IMR-90 (cell line): ENCODE measurements at regions not wholly inside any gene's neighbourhood (a gene's known extent, or its start where the extent isn't known, plus 50 kb on each side); places are given as distances from the start of the nearest gene placed in this dataset.

Source experiments
- ATAC-seq: fragments of 200-7000 bp; cut with Tn5 transposase; 2 replicates; pipeline ENCODE4 v1.9.1; 2020; ENCODE audit warnings: low read depth, mild to moderate bottlenecking, moderate library complexity
- BruUV-seq: library from RNA; stranded (reverse); fragments of 400-500 nt; replicated peaks from 2 replicates; lab custom pipeline; 2021; lab: Mats Ljungman, UMichigan
- CTCF ChIA-PET: fragments of 300-600 bp; formaldehyde crosslinking; extraction: SDS; loops from one replicate; lab custom pipeline; 2021; ENCODE audit warnings: antibody characterized with exemption; lab: Yijun Ruan, JAX
- POLR2A ChIA-PET: fragments of 300-600 bp; sonication (Branson Sonifier 250); formaldehyde crosslinking; loops from one replicate; lab custom pipeline; 2022; ENCODE audit warnings: antibody characterized with exemption; ENCODE audit not compliant: unreplicated experiment; lab: Charles Lee
- DNase-seq: peaks from one replicate; pipeline ENCODE4 v3.0.0; 2013
- H2AFZ ChIP-seq: replicated peaks from 2 replicates; pipeline ENCODE3; 2013; ENCODE audit warnings: low read length, mild to moderate bottlenecking; ENCODE audit not compliant: poor library complexity
- H2AK5ac ChIP-seq: 2 replicates; pipeline ENCODE4 v1.6.1; 2013; ENCODE audit warnings: low read depth, low read length, inconsistent platforms
- H2AK9ac ChIP-seq: replicated peaks from 2 replicates; pipeline ENCODE3; 2013; ENCODE audit warnings: mild to moderate bottlenecking, low read depth, low read length, moderate library complexity; ENCODE audit not compliant: poor library complexity
- H2BK120ac ChIP-seq: 2 replicates; pipeline ENCODE4 v1.6.1; 2013; ENCODE audit warnings: low read depth, low read length, inconsistent platforms
- H2BK15ac ChIP-seq: 3 replicates; pipeline ENCODE4 v1.6.1; 2013; ENCODE audit warnings: low read depth, low read length, inconsistent platforms
- H2BK20ac ChIP-seq: 2 replicates; pipeline ENCODE4 v1.6.1; 2013; ENCODE audit warnings: low read depth, mild to moderate bottlenecking, inconsistent platforms, low read length, moderate library complexity
- H2BK5ac ChIP-seq: 2 replicates; pipeline ENCODE4 v1.6.1; 2013; ENCODE audit warnings: mild to moderate bottlenecking, low read depth, low read length, inconsistent platforms; ENCODE audit not compliant: poor library complexity, severe bottlenecking
- H3K14ac ChIP-seq: replicated peaks from 2 replicates; pipeline ENCODE4 v1.6.1; 2013; ENCODE audit warnings: low read depth, low read length, inconsistent platforms
- H3K18ac ChIP-seq: 2 replicates; pipeline ENCODE4 v1.6.1; 2013; ENCODE audit warnings: low read depth, low read length, control low read depth
- H3K23ac ChIP-seq: 2 replicates; pipeline ENCODE4 v1.6.1; 2013; ENCODE audit warnings: low read depth, low read length, inconsistent platforms
- H3K27ac ChIP-seq: 2 replicates; pipeline ENCODE4 v1.5.1; 2013; ENCODE audit warnings: mild to moderate bottlenecking, control low read depth, low read length; ENCODE audit not compliant: insufficient read depth
- H3K27me3 ChIP-seq: 2 replicates; pipeline ENCODE4 v1.6.1; 2013; ENCODE audit warnings: low read length; ENCODE audit not compliant: control insufficient read depth, insufficient read depth
- H3K36me3 ChIP-seq: 2 replicates; pipeline ENCODE4 v1.6.1; 2013; ENCODE audit warnings: low read length, mixed read lengths; ENCODE audit not compliant: control insufficient read depth, insufficient read depth
- H3K4ac ChIP-seq: 2 replicates; pipeline ENCODE4 v1.6.1; 2013; ENCODE audit warnings: low read depth, low read length, inconsistent platforms
- H3K4me1 ChIP-seq: 2 replicates; pipeline ENCODE4 v1.6.1; 2013; ENCODE audit warnings: low read length, mixed read lengths; ENCODE audit not compliant: control insufficient read depth, insufficient read depth
- H3K4me2 ChIP-seq: 2 replicates; pipeline ENCODE4 v1.6.1; 2013; ENCODE audit warnings: low read depth, mild to moderate bottlenecking, control low read depth, low read length, moderate library complexity
- H3K4me3 ChIP-seq: 2 replicates; pipeline ENCODE4 v1.5.1; 2013; ENCODE audit warnings: low read depth, mild to moderate bottlenecking, control low read depth, low read length, moderate library complexity; ENCODE audit not compliant: insufficient read depth
- H3K56ac ChIP-seq: 2 replicates; pipeline ENCODE4 v1.6.1; 2013; ENCODE audit warnings: low read length, inconsistent platforms; ENCODE audit not compliant: insufficient read depth; ENCODE audit errors: extremely low read depth
- H3K79me1 ChIP-seq, 2 experiments: 2 replicates each; pipeline ENCODE4 v1.6.1; 2013; ENCODE audit warnings: low read length in 2 of 2, inconsistent platforms in 1 of 2, low read depth in 1 of 2
- H3K9ac ChIP-seq: 2 replicates; pipeline ENCODE4 v1.6.1; 2013; ENCODE audit warnings: low read depth, low read length, control low read depth
- H3K9me1 ChIP-seq: 2 replicates; pipeline ENCODE4 v1.6.1; 2013; ENCODE audit warnings: low read length, inconsistent platforms; ENCODE audit not compliant: insufficient read depth
- H3K9me3 ChIP-seq: 2 replicates; pipeline ENCODE4 v1.6.1; 2013; ENCODE audit warnings: low read length; ENCODE audit not compliant: control insufficient read depth, insufficient read depth
- H4K20me1 ChIP-seq: 2 replicates; pipeline ENCODE4 v1.6.1; 2013; ENCODE audit warnings: low read length, inconsistent platforms; ENCODE audit not compliant: insufficient read depth
- H4K5ac ChIP-seq: 2 replicates; pipeline ENCODE4 v1.6.1; 2013; ENCODE audit warnings: mild to moderate bottlenecking, low read depth, low read length, control low read depth
- H4K8ac ChIP-seq, 2 experiments: 2 replicates each; pipeline ENCODE4 v1.6.1; 2013; ENCODE audit warnings: low read depth in 2 of 2, low read length in 2 of 2, control low read depth in 1 of 2, inconsistent platforms in 1 of 2
- H4K91ac ChIP-seq: 2 replicates; pipeline ENCODE4 v1.6.1; 2013; ENCODE audit warnings: low read depth, low read length, inconsistent platforms; ENCODE audit not compliant: insufficient read depth
- BHLHE40 ChIP-seq: fragments of 150-350 bp; IDR thresholded peaks from 2 replicates; pipeline ENCODE4 v1.6.1; 2016; ENCODE audit warnings: mild to moderate bottlenecking, low read depth, low read length
- CEBPB ChIP-seq: IDR thresholded peaks from 2 replicates; pipeline ENCODE4 v1.6.1; 2012; ENCODE audit warnings: low read depth, low read length, improper control_type of control experiment
- CHD1 ChIP-seq: IDR thresholded peaks from 2 replicates; pipeline ENCODE4 v1.6.1; 2012; ENCODE audit warnings: low read depth, low read length, improper control_type of control experiment
- CTCF ChIP-seq: conservative IDR thresholded peaks from 2 replicates; pipeline ENCODE4 v1.5.1; 2012; ENCODE audit warnings: mild to moderate bottlenecking, low read depth, low read length, improper control_type of control experiment
- ELK1 ChIP-seq: fragments of 150-350 bp; IDR thresholded peaks from 2 replicates; pipeline ENCODE4 v1.6.1; 2016; ENCODE audit warnings: low read depth, mild to moderate bottlenecking, low read length, moderate library complexity, borderline replicate concordance
- FOS ChIP-seq: fragments of 150-350 bp; IDR thresholded peaks from 2 replicates; pipeline ENCODE4 v1.6.1; 2016; ENCODE audit warnings: low read depth, low read length
- MAFK ChIP-seq: IDR thresholded peaks from 2 replicates; pipeline ENCODE4 v1.6.1; 2012; ENCODE audit warnings: low read depth, low read length, improper control_type of control experiment
- MAZ ChIP-seq: IDR thresholded peaks from 2 replicates; pipeline ENCODE4 v1.6.1; 2012; ENCODE audit warnings: low read depth, mild to moderate bottlenecking, low read length, improper control_type of control experiment, moderate library complexity, borderline replicate concordance
- MXI1 ChIP-seq: IDR thresholded peaks from 2 replicates; pipeline ENCODE4 v1.6.1; 2012; ENCODE audit warnings: low read depth, mild to moderate bottlenecking, low read length, moderate library complexity, borderline replicate concordance
- NFE2L2 ChIP-seq: fragments of 150-350 bp; IDR thresholded peaks from 2 replicates; pipeline ENCODE4 v1.6.1; 2016; ENCODE audit warnings: low read depth, mild to moderate bottlenecking, low read length
- POLR2A ChIP-seq: IDR thresholded peaks from 2 replicates; pipeline ENCODE4 v1.6.1; 2012; ENCODE audit warnings: mild to moderate bottlenecking, low read depth, low read length
- RAD21 ChIP-seq: IDR thresholded peaks from 2 replicates; pipeline ENCODE4 v1.6.1; 2012; ENCODE audit warnings: low read length, improper control_type of control experiment
- RCOR1 ChIP-seq: IDR thresholded peaks from 2 replicates; pipeline ENCODE4 v1.6.1; 2012; ENCODE audit warnings: mild to moderate bottlenecking, low read length, improper control_type of control experiment; ENCODE audit not compliant: insufficient replicate concordance
- RFX5 ChIP-seq: IDR thresholded peaks from 2 replicates; pipeline ENCODE4 v1.8.0; 2012; ENCODE audit warnings: low read depth, mild to moderate bottlenecking, low read length, moderate library complexity
- SMC3 ChIP-seq: fragments of 150-350 bp; IDR thresholded peaks from 2 replicates; pipeline ENCODE4 v1.6.1; 2016; ENCODE audit warnings: low read depth, mild to moderate bottlenecking, antibody characterized with exemption, low read length, moderate library complexity
- USF2 ChIP-seq: fragments of 150-350 bp; IDR thresholded peaks from 2 replicates; pipeline ENCODE4 v1.6.1; 2017; ENCODE audit warnings: mild to moderate bottlenecking, antibody characterized with exemption, low read length, low read depth
- WGBS, 2 experiments: methylation state at CpG; one replicate each; pipeline versions ENCODE4 v1.1.5 to v1.1.7; 2013; ENCODE audit warnings: missing lambda C conversion rate in 2 of 2; ENCODE audit not compliant: insufficient read length in 1 of 2; ENCODE audit errors: extremely low coverage in 2 of 2; 5-methylcytosine and 5-hydroxymethylcytosine counted together
- dilution Hi-C: fragments of 300-500 bp; cut with HindIII; formaldehyde crosslinking; loops from one replicate; pipeline ENCODE4 v1.14.3; 2018; ENCODE audit warnings: low sequenced_read_pairs; ENCODE audit not compliant: unreplicated experiment
- in situ Hi-C: fragments of 300-500 bp; cut with MboI; formaldehyde crosslinking; loops from 3 replicates; pipeline ENCODE4 v1.14.3; 2019; ENCODE audit warnings: low sequenced_read_pairs, inconsistent platforms, mixed read lengths
- intact Hi-C: fragments of 100-400 bp; cut with micrococcal nuclease; formaldehyde crosslinking; loops from 2 replicates; pipeline ENCODE4 v1.10.0; 2022

- H4K91ac ChIP-seq = no peak overlapping the region
- WGBS, 2 experiments = 83% methylated on average over 1 of the region's 6 CpGs; no CpG with 5 or more reads in 1 of the 2 experiments
- H2AK5ac ChIP-seq = no peak overlapping the region
- no peak overlapping the region for H3K18ac ChIP-seq
- BruUV-seq = no TSS peak
- H2BK20ac ChIP-seq = no peak overlapping the region
- in situ Hi-C loops (no loop called here), intact Hi-C loops (no loop called here), dilution Hi-C loops (no loop called here)
- H3K79me1 ChIP-seq = no peaks in the 10 kb centered on the region
- no peaks in the 10 kb centered on the region for H3K36me3 ChIP-seq
- no peak overlapping the region for H3K4me2 ChIP-seq
- H3K56ac ChIP-seq = no peak overlapping the region
- no peaks in the 10 kb centered on the region for H3K9me3 ChIP-seq
- H3K9me1 ChIP-seq = no peaks in the 10 kb centered on the region
- H4K5ac ChIP-seq = no peak overlapping the region
- ChIA-PET CTCF (no interaction called here), POLR2A (no interaction called here)
- H3K9ac ChIP-seq = no peak overlapping the region
- no peak overlapping the region for H2BK120ac ChIP-seq
- H4K20me1 ChIP-seq = no peaks in the 10 kb centered on the region
- H3K4me3 ChIP-seq = no peak overlapping the region
- H2BK5ac ChIP-seq = no peak overlapping the region
- H3K23ac ChIP-seq = no peak overlapping the region
- 0 out of 2 replicates have a peak, but pooled peaks cover 1% of the 10 kb centered on the region for H3K4me1 ChIP-seq
- TF ChIP-seq RCOR1 = no peak
- TF ChIP-seq ELK1 = no peak
- no peak for TF ChIP-seq POLR2A
- TF ChIP-seq NFE2L2 = no peak
- no peak for TF ChIP-seq CEBPB
- TF ChIP-seq RFX5 = no peak
- TF ChIP-seq MXI1 = no peak
- no peak for TF ChIP-seq RAD21
- TF ChIP-seq FOS = no peak
- TF ChIP-seq MAZ = no peak
- TF ChIP-seq USF2 = no peak
- TF ChIP-seq BHLHE40 = no peak
- TF ChIP-seq SMC3 = no peak
- no peak for TF ChIP-seq CHD1
- no peak for TF ChIP-seq MAFK
- no peak for TF ChIP-seq CTCF
- no peak overlapping the region for H3K27ac ChIP-seq
- H3K14ac ChIP-seq = no peak overlapping the region
- no peak overlapping the region for H2AFZ ChIP-seq
- no peaks in the 10 kb centered on the region for H3K27me3 ChIP-seq
- H4K8ac ChIP-seq = no peak overlapping the region
- H2AK9ac ChIP-seq = no peak overlapping the region
- H3K4ac ChIP-seq = no peak overlapping the region
- no peak overlapping the region for H2BK15ac ChIP-seq
- DNase-seq (peak; percentile 38), ATAC-seq (no peak)
Observed at GRCh38 chr14:58872061-58872460, 234.3 kb downstream of the DACT1 start.
